HepG2 (cell line): ENCODE measurements at regions not wholly inside any gene's neighbourhood (a gene's known extent, or its start where the extent isn't known, plus 50 kb on each side); places are given as distances from the start of the nearest gene placed in this dataset.

Experiments
- ARNT ChIP-seq: fragments of 450-650 bp; IDR thresholded peaks from 2 replicates; pipeline ENCODE4 v1.6.1; 2017
- ETV6 ChIP-seq: sonication (generic); formaldehyde crosslinking; conservative IDR thresholded peaks from 2 replicates; pipeline ENCODE4 v1.4.0; 2020; ENCODE audit warnings: missing genetic modification reagents
- HES4 ChIP-seq: sonication (generic); formaldehyde crosslinking; IDR thresholded peaks from 2 replicates; pipeline ENCODE4 v1.9.0; 2021; ENCODE audit warnings: mild to moderate bottlenecking, missing genetic modification reagents, borderline replicate concordance
- MTA3 ChIP-seq: sonication (generic); formaldehyde crosslinking; IDR thresholded peaks from 2 replicates; pipeline ENCODE4 v1.4.0; 2020; ENCODE audit warnings: missing genetic modification reagents
- NAIF1 ChIP-seq: sonication (generic); formaldehyde crosslinking; IDR thresholded peaks from 2 replicates; pipeline ENCODE4 v1.5.0; 2020; ENCODE audit warnings: mild to moderate bottlenecking, missing genetic modification reagents, borderline replicate concordance
- NBN ChIP-seq: fragments of 450-650 bp; conservative IDR thresholded peaks from 2 replicates; pipeline ENCODE4 v1.6.1; 2017
- NFYC ChIP-seq: IDR thresholded peaks from 2 replicates; pipeline ENCODE4 v1.6.1; 2016; ENCODE audit warnings: missing genetic modification reagents, missing compliant biosample characterization
- PITX1 ChIP-seq: sonication (generic); formaldehyde crosslinking; IDR thresholded peaks from 2 replicates; pipeline ENCODE4 v1.5.1; 2020; ENCODE audit warnings: mild to moderate bottlenecking, missing genetic modification reagents
- RBM22 ChIP-seq: fragments of 200-400 bp; formaldehyde crosslinking; optimal IDR thresholded peaks from 2 replicates; pipeline ENCODE3; 2017; ENCODE audit warnings: mild to moderate bottlenecking, low read length, moderate library complexity
- RBM39 ChIP-seq: fragments of 200-400 bp; formaldehyde crosslinking; IDR thresholded peaks from one replicate; pipeline ENCODE4 v1.6.1; 2018; ENCODE audit warnings: antibody characterized with exemption, mild to moderate bottlenecking, low read depth, low read length; ENCODE audit not compliant: poor library complexity, severe bottlenecking
- TBX3 ChIP-seq: fragments of 450-650 bp; IDR thresholded peaks from 2 replicates; pipeline ENCODE4 v1.6.1; 2017; ENCODE audit warnings: antibody characterized with exemption, mild to moderate bottlenecking, inconsistent platforms, borderline replicate concordance
- ZNF337 ChIP-seq: sonication (generic); formaldehyde crosslinking; IDR thresholded peaks from 2 replicates; pipeline ENCODE4 v1.5.1; 2020; ENCODE audit warnings: missing genetic modification reagents, low read depth, mild to moderate bottlenecking, borderline replicate concordance
- ZNF562 ChIP-seq: sonication (generic); formaldehyde crosslinking; IDR thresholded peaks from 2 replicates; pipeline ENCODE4 v1.8.0; 2022; ENCODE audit warnings: missing genetic modification reagents, borderline replicate concordance
- ZNF570 ChIP-seq: sonication (generic); formaldehyde crosslinking; IDR thresholded peaks from 2 replicates; pipeline ENCODE4 v1.4.0; 2020; ENCODE audit warnings: mild to moderate bottlenecking, missing genetic modification reagents, borderline replicate concordance
- ZNF746 ChIP-seq: sonication (generic); formaldehyde crosslinking; IDR thresholded peaks from 2 replicates; pipeline ENCODE4 v1.8.0; 2022; ENCODE audit warnings: mild to moderate bottlenecking, missing genetic modification reagents
- ZNF775 ChIP-seq: sonication (generic); formaldehyde crosslinking; IDR thresholded peaks from 2 replicates; pipeline ENCODE4 v1.4.0; 2020; ENCODE audit warnings: missing genetic modification reagents, mild to moderate bottlenecking, moderate library complexity, borderline replicate concordance
- TF ChIP-seq, protein P1 (sequence below): sonication (generic); formaldehyde crosslinking; IDR thresholded peaks from 2 replicates; pipeline ENCODE4 v1.5.0; 2020; ENCODE audit warnings: missing genetic modification reagents
- TF ChIP-seq, protein P2 (sequence below): sonication (generic); formaldehyde crosslinking; IDR thresholded peaks from 2 replicates; pipeline ENCODE4 v1.4.0; 2020; ENCODE audit warnings: mild to moderate bottlenecking, missing genetic modification reagents
- TF ChIP-seq, protein P3 (sequence below): sonication (generic); formaldehyde crosslinking; IDR thresholded peaks from 2 replicates; pipeline ENCODE4 v1.5.1; 2020; ENCODE audit warnings: missing genetic modification reagents, mild to moderate bottlenecking, borderline replicate concordance
- TF ChIP-seq, protein P4 (sequence below): sonication (generic); formaldehyde crosslinking; conservative IDR thresholded peaks from 2 replicates; pipeline ENCODE4 v1.8.0; 2022; ENCODE audit warnings: mild to moderate bottlenecking, moderate library complexity, missing genetic modification reagents

DNA sequence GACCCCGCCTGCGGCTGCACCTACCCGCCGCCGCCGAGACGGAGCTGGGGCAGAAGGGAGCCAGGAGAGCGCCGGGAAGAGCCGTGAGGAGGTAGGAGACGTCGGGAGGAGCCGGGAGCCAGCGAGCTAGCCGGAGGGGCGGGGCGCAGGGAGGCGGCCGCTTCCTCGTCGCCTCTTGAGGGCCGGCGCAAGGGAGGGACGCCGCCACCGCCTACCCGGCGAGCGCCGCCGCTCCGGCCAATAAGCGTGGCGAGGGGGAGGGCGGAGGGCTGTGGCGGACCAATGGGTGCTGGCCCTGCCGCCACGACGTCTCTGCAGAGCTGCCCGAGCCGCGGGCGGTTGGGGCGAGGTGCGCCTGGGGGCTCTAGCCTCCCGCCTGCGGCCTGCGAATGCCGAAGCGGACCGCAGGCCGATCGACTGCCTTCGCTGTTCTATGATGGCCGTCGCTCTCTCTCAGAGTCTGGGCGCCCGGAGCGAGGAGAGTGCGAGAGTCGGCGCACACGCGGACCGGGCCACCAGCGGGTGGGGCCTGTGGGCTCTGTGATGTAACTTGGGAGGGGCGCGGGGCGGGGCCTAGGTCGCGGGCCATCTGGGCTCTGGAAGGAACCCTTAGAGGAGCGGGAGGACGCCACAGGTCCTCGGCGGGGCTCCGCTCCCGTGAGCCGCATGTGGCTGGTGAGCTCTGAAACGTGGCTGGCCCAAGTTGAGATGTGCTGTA is 72.7 kb upstream of the MAP4 start (continued):
- TF ChIP-seq, protein P1, sequence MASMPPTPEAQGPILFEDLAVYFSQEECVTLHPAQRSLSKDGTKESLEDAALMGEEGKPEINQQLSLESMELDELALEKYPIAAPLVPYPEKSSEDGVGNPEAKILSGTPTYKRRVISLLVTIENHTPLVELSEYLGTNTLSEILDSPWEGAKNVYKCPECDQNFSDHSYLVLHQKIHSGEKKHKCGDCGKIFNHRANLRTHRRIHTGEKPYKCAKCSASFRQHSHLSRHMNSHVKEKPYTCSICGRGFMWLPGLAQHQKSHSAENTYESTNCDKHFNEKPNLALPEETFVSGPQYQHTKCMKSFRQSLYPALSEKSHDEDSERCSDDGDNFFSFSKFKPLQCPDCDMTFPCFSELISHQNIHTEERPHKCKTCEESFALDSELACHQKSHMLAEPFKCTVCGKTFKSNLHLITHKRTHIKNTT (CRISPR knock-in tag), result no peak
- TF ChIP-seq ZNF775 (no peak), TBX3 (no peak), NAIF1 (peak; percentile 73; the same call in 1 of the 2 replicates), NFYC (CRISPR knock-in tag) (peak; percentile 97), MTA3 (CRISPR knock-in tag) (no peak), NBN (no peak), ZNF746 (CRISPR knock-in tag) (no peak), ETV6 (CRISPR knock-in tag) (0 out of 2 replicates have a peak, but pooled peaks have one; percentile 66), ARNT (no peak), RBM22 (no peak), HES4 (peak; percentile 84), ZNF570 (CRISPR knock-in tag) (no peak), ZNF562 (CRISPR knock-in tag) (no peak), ZNF337 (0 out of 2 replicates have a peak, but pooled peaks have one; percentile 50), PITX1 (peak; percentile 74), RBM39 (peak; percentile 78)
- TF ChIP-seq, protein P2, sequence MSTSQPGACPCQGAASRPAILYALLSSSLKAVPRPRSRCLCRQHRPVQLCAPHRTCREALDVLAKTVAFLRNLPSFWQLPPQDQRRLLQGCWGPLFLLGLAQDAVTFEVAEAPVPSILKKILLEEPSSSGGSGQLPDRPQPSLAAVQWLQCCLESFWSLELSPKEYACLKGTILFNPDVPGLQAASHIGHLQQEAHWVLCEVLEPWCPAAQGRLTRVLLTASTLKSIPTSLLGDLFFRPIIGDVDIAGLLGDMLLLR (CRISPR knock-in tag), result no peak
- TF ChIP-seq, protein P3, sequence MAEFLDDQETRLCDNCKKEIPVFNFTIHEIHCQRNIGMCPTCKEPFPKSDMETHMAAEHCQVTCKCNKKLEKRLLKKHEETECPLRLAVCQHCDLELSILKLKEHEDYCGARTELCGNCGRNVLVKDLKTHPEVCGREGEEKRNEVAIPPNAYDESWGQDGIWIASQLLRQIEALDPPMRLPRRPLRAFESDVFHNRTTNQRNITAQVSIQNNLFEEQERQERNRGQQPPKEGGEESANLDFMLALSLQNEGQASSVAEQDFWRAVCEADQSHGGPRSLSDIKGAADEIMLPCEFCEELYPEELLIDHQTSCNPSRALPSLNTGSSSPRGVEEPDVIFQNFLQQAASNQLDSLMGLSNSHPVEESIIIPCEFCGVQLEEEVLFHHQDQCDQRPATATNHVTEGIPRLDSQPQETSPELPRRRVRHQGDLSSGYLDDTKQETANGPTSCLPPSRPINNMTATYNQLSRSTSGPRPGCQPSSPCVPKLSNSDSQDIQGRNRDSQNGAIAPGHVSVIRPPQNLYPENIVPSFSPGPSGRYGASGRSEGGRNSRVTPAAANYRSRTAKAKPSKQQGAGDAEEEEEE (CRISPR knock-in tag), result no peak
- TF ChIP-seq, protein P4, sequence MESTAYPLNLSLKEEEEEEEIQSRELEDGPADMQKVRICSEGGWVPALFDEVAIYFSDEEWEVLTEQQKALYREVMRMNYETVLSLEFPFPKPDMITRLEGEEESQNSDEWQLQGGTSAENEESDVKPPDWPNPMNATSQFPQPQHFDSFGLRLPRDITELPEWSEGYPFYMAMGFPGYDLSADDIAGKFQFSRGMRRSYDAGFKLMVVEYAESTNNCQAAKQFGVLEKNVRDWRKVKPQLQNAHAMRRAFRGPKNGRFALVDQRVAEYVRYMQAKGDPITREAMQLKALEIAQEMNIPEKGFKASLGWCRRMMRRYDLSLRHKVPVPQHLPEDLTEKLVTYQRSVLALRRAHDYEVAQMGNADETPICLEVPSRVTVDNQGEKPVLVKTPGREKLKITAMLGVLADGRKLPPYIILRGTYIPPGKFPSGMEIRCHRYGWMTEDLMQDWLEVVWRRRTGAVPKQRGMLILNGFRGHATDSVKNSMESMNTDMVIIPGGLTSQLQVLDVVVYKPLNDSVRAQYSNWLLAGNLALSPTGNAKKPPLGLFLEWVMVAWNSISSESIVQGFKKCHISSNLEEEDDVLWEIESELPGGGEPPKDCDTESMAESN (CRISPR knock-in tag), result peak; percentile 82
